ENCODE measurements at regions not wholly inside any gene's neighbourhood (a gene's known extent, or its start where the extent isn't known, plus 50 kb on each side); places are given as distances from the start of the nearest gene placed in this dataset.

- Mint-ChIP-seq H3K27ac (ENCODE audit: unreplicated experiment) (no peak overlapping the region), H3K27me3 (ENCODE audit: unreplicated experiment) (no peaks in the 10 kb centered on the region), H3K36me3 (ENCODE audit: insufficient read depth, unreplicated experiment) (no peaks in the 10 kb centered on the region), H3K9me3 (ENCODE audit: low read depth, unreplicated experiment) (peaks cover 5% of the 10 kb centered on the region), H3K4me1 (ENCODE audit: low read depth, unreplicated experiment) (peaks cover 8% of the 10 kb centered on the region), H3K4me3 (ENCODE audit: low read depth, unreplicated experiment) (no peak overlapping the region)
- no peak for TF ChIP-seq CTCF (IDR thresholded peaks at IDR 0.05; ENCODE audit: unreplicated experiment)
- CTCF ChIA-PET: no interaction called here
- no TSS peak for BruUV-seq (replicated peaks)
- DNase-seq: no peak
- intact Hi-C loops (cut with micrococcal nuclease; ENCODE audit: unreplicated experiment): no loop called here
These were observed 508.9 kb upstream of the JAG1 start for GRCh38 chr20:11182720-11183119.

- Mint-ChIP-seq H3K27me3 (ENCODE audit: unreplicated experiment) (no peaks in the 10 kb centered on the region), H3K4me1 (ENCODE audit: low read depth, unreplicated experiment) (no peaks in the 10 kb centered on the region), H3K9me3 (ENCODE audit: low read depth, unreplicated experiment) (peaks cover 5% of the 10 kb centered on the region), H3K4me3 (ENCODE audit: low read depth, unreplicated experiment) (no peak overlapping the region), H3K36me3 (ENCODE audit: insufficient read depth, unreplicated experiment) (no peaks in the 10 kb centered on the region), H3K27ac (ENCODE audit: unreplicated experiment) (no peak overlapping the region)
- TF ChIP-seq CTCF (IDR thresholded peaks at IDR 0.05; ENCODE audit: unreplicated experiment): no peak
- BruUV-seq (replicated peaks): no TSS peak
- CTCF ChIA-PET: interaction anchor here (0.6 kb wide), 1 partner anchor 80 kb away, joined by 3 read pairs; no protein-coding TSS in a partner anchor
- intact Hi-C loops (cut with micrococcal nuclease; ENCODE audit: unreplicated experiment): no loop called here
- DNase-seq: no peak
These were observed 512.7 kb upstream of the JAG1 start for GRCh38 chr20:11186301-11187008.

- Mint-ChIP-seq H3K27ac (ENCODE audit: unreplicated experiment) (no peak overlapping the region), H3K4me3 (ENCODE audit: low read depth, unreplicated experiment) (no peak overlapping the region), H3K4me1 (ENCODE audit: low read depth, unreplicated experiment) (no peaks in the 10 kb centered on the region), H3K27me3 (ENCODE audit: unreplicated experiment) (no peaks in the 10 kb centered on the region), H3K36me3 (ENCODE audit: insufficient read depth, unreplicated experiment) (no peaks in the 10 kb centered on the region), H3K9me3 (ENCODE audit: low read depth, unreplicated experiment) (peaks cover 5% of the 10 kb centered on the region)
- CTCF ChIA-PET: interaction anchor here (0.8 kb wide), 1 partner anchor 16 kb away, joined by 3 read pairs; no protein-coding TSS in a partner anchor
- DNase-seq: no peak
- intact Hi-C loops (cut with micrococcal nuclease; ENCODE audit: unreplicated experiment): no loop called here
- no TSS peak for BruUV-seq (replicated peaks)
- TF ChIP-seq CTCF (IDR thresholded peaks at IDR 0.05; ENCODE audit: unreplicated experiment): no peak
These were observed 515.2 kb upstream of the JAG1 start for GRCh38 chr20:11188843-11189603.

GRCh38 chr20:11190741-11191140, 516.9 kb upstream of the JAG1 start:
- no TSS peak for BruUV-seq (replicated peaks)
- TF ChIP-seq CTCF (IDR thresholded peaks at IDR 0.05; ENCODE audit: unreplicated experiment): no peak
- intact Hi-C loops (cut with micrococcal nuclease; ENCODE audit: unreplicated experiment): no loop called here
- Mint-ChIP-seq H3K36me3 (ENCODE audit: insufficient read depth, unreplicated experiment) (peaks cover 3% of the 10 kb centered on the region), H3K27me3 (ENCODE audit: unreplicated experiment) (no peaks in the 10 kb centered on the region), H3K4me3 (ENCODE audit: low read depth, unreplicated experiment) (no peak overlapping the region), H3K27ac (ENCODE audit: unreplicated experiment) (no peak overlapping the region), H3K9me3 (ENCODE audit: low read depth, unreplicated experiment) (no peaks in the 10 kb centered on the region), H3K4me1 (ENCODE audit: low read depth, unreplicated experiment) (peaks cover 6% of the 10 kb centered on the region)
- CTCF ChIA-PET: no interaction called here
- no peak for DNase-seq

Data from Calu3 (cell line).